HFFc6 (cell line): ENCODE measurements at regions not wholly inside any gene's neighbourhood (a gene's known extent, or its start where the extent isn't known, plus 50 kb on each side); places are given as distances from the start of the nearest gene placed in this dataset.

Experiments
- DNase-seq: peaks from one replicate; pipeline ENCODE4 v3.0.0-alpha.2; 2018
- H3K27ac Mint-ChIP-seq: 2 replicates; pipeline ENCODE4 v1.8.0; 2020; ENCODE audit warnings: mild to moderate bottlenecking, mixed read lengths
- H3K27me3 Mint-ChIP-seq: 2 replicates; pipeline ENCODE4 v1.8.0; 2021; ENCODE audit warnings: mild to moderate bottlenecking, moderate library complexity, mixed read lengths; ENCODE audit not compliant: insufficient read depth
- H3K36me3 Mint-ChIP-seq: 2 replicates; pipeline ENCODE4 v1.8.0; 2021; ENCODE audit warnings: low read depth, mixed read lengths
- H3K4me1 Mint-ChIP-seq: 2 replicates; pipeline ENCODE4 v1.8.0; 2020; ENCODE audit warnings: low read depth, mixed read lengths
- H3K4me3 Mint-ChIP-seq: 2 replicates; pipeline ENCODE4 v1.8.0; 2020; ENCODE audit warnings: mild to moderate bottlenecking, moderate library complexity, mixed read lengths
- H3K9me3 Mint-ChIP-seq: 2 replicates; pipeline ENCODE4 v1.8.0; 2020; ENCODE audit warnings: mild to moderate bottlenecking, mixed read lengths
- CTCF ChIP-seq: fragments of 200-600 bp; sonication (generic); IDR thresholded peaks from 2 replicates; pipeline ENCODE4 v1.5.0; 2021; ENCODE audit warnings: antibody characterized with exemption, mild to moderate bottlenecking

- Mint-ChIP-seq H3K4me1 (peaks cover 80% of the 10 kb centered on the region), H3K27me3 (peaks cover 5% of the 10 kb centered on the region), H3K4me3 (no peak overlapping the region), H3K9me3 (no peaks in the 10 kb centered on the region), H3K27ac (no peak overlapping the region), H3K36me3 (no peaks in the 10 kb centered on the region)
- no peak for TF ChIP-seq CTCF
- DNase-seq: no peak
These were observed 118.3 kb downstream of the SLC25A47 start for GRCh38 chr14:100441271-100441947.

GRCh38 chr14:100442036-100442435, 118.9 kb downstream of the SLC25A47 start:
- H3K36me3 Mint-ChIP-seq: no peaks in the 10 kb centered on the region
- peaks cover 80% of the 10 kb centered on the region for H3K4me1 Mint-ChIP-seq
- no peak for TF ChIP-seq CTCF

GRCh38 chr14:100442498-100443490, 119.7 kb downstream of the SLC25A47 start:
- peaks cover 80% of the 10 kb centered on the region for H3K4me1 Mint-ChIP-seq
- peak overlapping the region; percentile 50 for H3K27ac Mint-ChIP-seq
- TF ChIP-seq CTCF: no peak
- no peak for DNase-seq
- H3K9me3 Mint-ChIP-seq: no peaks in the 10 kb centered on the region
- peak overlapping the region; percentile 55 for H3K4me3 Mint-ChIP-seq
- no peaks in the 10 kb centered on the region for H3K36me3 Mint-ChIP-seq
- peaks cover 5% of the 10 kb centered on the region for H3K27me3 Mint-ChIP-seq

More at GRCh38 chr14:100442036-100442435, 118.9 kb downstream of the SLC25A47 start:
- DNase-seq: no peak
- Mint-ChIP-seq H3K27me3 (peaks cover 5% of the 10 kb centered on the region), H3K4me3 (no peak overlapping the region), H3K9me3 (no peaks in the 10 kb centered on the region), H3K27ac (no peak overlapping the region)

GRCh38 chr14:100443603-100444002, 120.5 kb downstream of the SLC25A47 start:
- H3K4me3 Mint-ChIP-seq: peak overlapping the region; percentile 55
- H3K27me3 Mint-ChIP-seq: peaks cover 5% of the 10 kb centered on the region
- H3K4me1 Mint-ChIP-seq: peaks cover 71% of the 10 kb centered on the region
- H3K9me3 Mint-ChIP-seq: no peaks in the 10 kb centered on the region
- TF ChIP-seq CTCF: no peak
- no peaks in the 10 kb centered on the region for H3K36me3 Mint-ChIP-seq
- H3K27ac Mint-ChIP-seq: peak overlapping the region; percentile 50
- peak; percentile 59 for DNase-seq

- no peak for TF ChIP-seq CTCF
- Mint-ChIP-seq H3K27me3 (peaks cover 4% of the 10 kb centered on the region), H3K36me3 (no peaks in the 10 kb centered on the region), H3K27ac (no peak overlapping the region), H3K4me3 (no peak overlapping the region), H3K9me3 (no peaks in the 10 kb centered on the region), H3K4me1 (peaks cover 52% of the 10 kb centered on the region)
- no peak for DNase-seq
These were observed 122.4 kb downstream of the SLC25A47 start for GRCh38 chr14:100445436-100446088.
